ENCODE measurements at regions not wholly inside any gene's neighbourhood (a gene's known extent, or its start where the extent isn't known, plus 50 kb on each side); places are given as distances from the start of the nearest gene placed in this dataset.

DNA sequence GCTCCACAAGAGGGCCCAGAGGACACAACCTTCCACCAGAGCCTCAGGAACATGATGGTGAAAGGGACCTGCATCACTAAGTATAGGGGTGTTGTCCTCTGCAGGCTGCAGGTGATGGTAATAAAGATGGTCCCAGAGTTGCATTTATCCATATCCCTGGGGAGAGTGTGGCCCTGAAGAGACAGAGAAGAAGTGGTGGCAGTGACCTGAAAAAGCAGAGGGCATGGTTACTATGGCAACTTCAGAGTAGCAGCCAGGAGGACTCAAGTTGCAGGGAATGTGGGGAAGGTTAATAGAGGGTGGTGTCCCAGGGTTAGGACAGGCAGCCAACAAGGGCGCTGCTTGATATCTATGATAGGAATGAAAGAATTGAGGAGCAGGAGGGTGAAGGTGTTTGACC lies 57.1 kb downstream of the HLA-A start:
- ChIA-PET CTCF (no interaction called here), POLR2A (no interaction called here)

More for the DNA sequence above, 57.1 kb downstream of the HLA-A start:
- peaks cover 0 to 14% of the 10 kb centered on the region in 2 experiments; a peak in 1 of 4 replicates for H3K4me1 ChIP-seq (ENCODE audit: control insufficient read depth in 1 of 2, insufficient read depth in 2 of 2, low read depth in 1 of 2, low read length in 1 of 2)
- H3K9me2 ChIP-seq, result no peaks in the 10 kb centered on the region
- no peak overlapping the region for H3K27ac ChIP-seq (ENCODE audit: low read depth in 2 of 2, low read length in 1 of 2)
- no peak for DNase-seq
- WGBS (ENCODE audit: low lambda C conversion rate), result 60% methylated on average over 1 of the region's 1 CpG
- no peak overlapping the region for H3K4me3 ChIP-seq (ENCODE audit: low read depth in 2 of 2, low read length in 1 of 2)
- H3K9me3 ChIP-seq, result no peaks in the 10 kb centered on the region
- H2AFZ ChIP-seq (ENCODE audit: low read depth), result no peak overlapping the region
- H4K20me1 ChIP-seq (ENCODE audit: insufficient read depth), result no peaks in the 10 kb centered on the region
- no peaks in the 10 kb centered on the region for H3K27me3 ChIP-seq (ENCODE audit: insufficient read depth)
- no peaks in the 10 kb centered on the region for H3K36me3 ChIP-seq (replicated peaks in 1 of 2; ENCODE audit: control insufficient read depth in 1 of 2, insufficient read depth in 2 of 2, low read length in 1 of 2)
- H3K79me2 ChIP-seq (ENCODE audit: insufficient read depth), result no peaks in the 10 kb centered on the region
- H3K4me2 ChIP-seq, result no peak overlapping the region
- H3K9ac ChIP-seq, result no peak overlapping the region
- TF ChIP-seq YY1 (IDR thresholded peaks at IDR 0.05; ENCODE audit: low read depth) (no peak), GABPA (IDR thresholded peaks at IDR 0.05; ENCODE audit: low read depth) (no peak), POLR2AphosphoS5 (IDR thresholded peaks at IDR 0.05; ENCODE audit: low read depth, low read length) (no peak), RCOR1 (IDR thresholded peaks at IDR 0.05; ENCODE audit: low read length) (no peak), FOXJ3 (CRISPR knock-in tag; IDR thresholded peaks at IDR 0.05) (no peak), RAD21 (IDR thresholded peaks at IDR 0.05; ENCODE audit: low read length) (no peak), MXI1 (IDR thresholded peaks at IDR 0.05; ENCODE audit: low read depth, low read length) (no peak), JUND (IDR thresholded peaks at IDR 0.05) (no peak), ELF1 (IDR thresholded peaks at IDR 0.05) (no peak), EP300 (IDR thresholded peaks at IDR 0.05; ENCODE audit: borderline replicate concordance in 1 of 2, low read depth in 1 of 2, low read length in 1 of 2) (no peak), CHD2 (IDR thresholded peaks at IDR 0.05; ENCODE audit: low read length, partially characterized antibody) (no peak), NRF1 (IDR thresholded peaks at IDR 0.05; ENCODE audit: low read depth, low read length) (no peak), RXRA (IDR thresholded peaks at IDR 0.05; ENCODE audit: borderline replicate concordance, low read depth) (no peak)
- TF ChIP-seq, protein P1, sequence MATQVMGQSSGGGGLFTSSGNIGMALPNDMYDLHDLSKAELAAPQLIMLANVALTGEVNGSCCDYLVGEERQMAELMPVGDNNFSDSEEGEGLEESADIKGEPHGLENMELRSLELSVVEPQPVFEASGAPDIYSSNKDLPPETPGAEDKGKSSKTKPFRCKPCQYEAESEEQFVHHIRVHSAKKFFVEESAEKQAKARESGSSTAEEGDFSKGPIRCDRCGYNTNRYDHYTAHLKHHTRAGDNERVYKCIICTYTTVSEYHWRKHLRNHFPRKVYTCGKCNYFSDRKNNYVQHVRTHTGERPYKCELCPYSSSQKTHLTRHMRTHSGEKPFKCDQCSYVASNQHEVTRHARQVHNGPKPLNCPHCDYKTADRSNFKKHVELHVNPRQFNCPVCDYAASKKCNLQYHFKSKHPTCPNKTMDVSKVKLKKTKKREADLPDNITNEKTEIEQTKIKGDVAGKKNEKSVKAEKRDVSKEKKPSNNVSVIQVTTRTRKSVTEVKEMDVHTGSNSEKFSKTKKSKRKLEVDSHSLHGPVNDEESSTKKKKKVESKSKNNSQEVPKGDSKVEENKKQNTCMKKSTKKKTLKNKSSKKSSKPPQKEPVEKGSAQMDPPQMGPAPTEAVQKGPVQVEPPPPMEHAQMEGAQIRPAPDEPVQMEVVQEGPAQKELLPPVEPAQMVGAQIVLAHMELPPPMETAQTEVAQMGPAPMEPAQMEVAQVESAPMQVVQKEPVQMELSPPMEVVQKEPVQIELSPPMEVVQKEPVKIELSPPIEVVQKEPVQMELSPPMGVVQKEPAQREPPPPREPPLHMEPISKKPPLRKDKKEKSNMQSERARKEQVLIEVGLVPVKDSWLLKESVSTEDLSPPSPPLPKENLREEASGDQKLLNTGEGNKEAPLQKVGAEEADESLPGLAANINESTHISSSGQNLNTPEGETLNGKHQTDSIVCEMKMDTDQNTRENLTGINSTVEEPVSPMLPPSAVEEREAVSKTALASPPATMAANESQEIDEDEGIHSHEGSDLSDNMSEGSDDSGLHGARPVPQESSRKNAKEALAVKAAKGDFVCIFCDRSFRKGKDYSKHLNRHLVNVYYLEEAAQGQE (IDR thresholded peaks at IDR 0.05; ENCODE audit: low read depth, low read length), result no peak
- TF ChIP-seq, protein P2, sequence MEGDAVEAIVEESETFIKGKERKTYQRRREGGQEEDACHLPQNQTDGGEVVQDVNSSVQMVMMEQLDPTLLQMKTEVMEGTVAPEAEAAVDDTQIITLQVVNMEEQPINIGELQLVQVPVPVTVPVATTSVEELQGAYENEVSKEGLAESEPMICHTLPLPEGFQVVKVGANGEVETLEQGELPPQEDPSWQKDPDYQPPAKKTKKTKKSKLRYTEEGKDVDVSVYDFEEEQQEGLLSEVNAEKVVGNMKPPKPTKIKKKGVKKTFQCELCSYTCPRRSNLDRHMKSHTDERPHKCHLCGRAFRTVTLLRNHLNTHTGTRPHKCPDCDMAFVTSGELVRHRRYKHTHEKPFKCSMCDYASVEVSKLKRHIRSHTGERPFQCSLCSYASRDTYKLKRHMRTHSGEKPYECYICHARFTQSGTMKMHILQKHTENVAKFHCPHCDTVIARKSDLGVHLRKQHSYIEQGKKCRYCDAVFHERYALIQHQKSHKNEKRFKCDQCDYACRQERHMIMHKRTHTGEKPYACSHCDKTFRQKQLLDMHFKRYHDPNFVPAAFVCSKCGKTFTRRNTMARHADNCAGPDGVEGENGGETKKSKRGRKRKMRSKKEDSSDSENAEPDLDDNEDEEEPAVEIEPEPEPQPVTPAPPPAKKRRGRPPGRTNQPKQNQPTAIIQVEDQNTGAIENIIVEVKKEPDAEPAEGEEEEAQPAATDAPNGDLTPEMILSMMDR (IDR thresholded peaks at IDR 0.05), result no peak
- H3F3A ChIP-seq (replicated peaks; ENCODE audit: insufficient read depth), result no peaks in the 10 kb centered on the region

Data from SK-N-SH (cell line).